ENCODE measurements at regions not wholly inside any gene's neighbourhood (a gene's known extent, or its start where the extent isn't known, plus 50 kb on each side); places are given as distances from the start of the nearest gene placed in this dataset.

DNA sequence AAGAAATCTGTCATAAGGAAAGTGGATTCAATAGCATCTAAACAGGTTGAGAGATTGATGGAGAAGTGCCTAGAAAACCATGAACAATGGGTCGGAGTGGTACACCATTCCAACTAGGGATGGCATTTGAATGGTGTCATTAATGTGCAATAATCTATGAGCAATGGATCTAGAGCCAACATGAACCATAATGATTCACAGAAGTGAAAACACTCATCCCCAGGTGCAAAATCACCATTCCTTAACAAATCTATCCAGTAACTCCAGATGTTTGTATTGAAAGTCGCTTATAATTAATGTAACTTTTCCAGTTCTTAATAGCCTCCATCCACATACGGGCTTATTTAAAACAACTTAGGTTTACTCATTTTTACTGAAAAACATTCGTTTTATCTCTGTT, 201.3 kb upstream of the ADGRL4 start:
- TF ChIP-seq POLR2A (IDR thresholded peaks at IDR 0.05; ENCODE audit: low read depth, low read length) = no peak
- DNase-seq (ENCODE audit: insufficient read length, low spot score) (no peak), FAIRE-seq (no peak)

GRCh38 chr1:79207331-79207730, 200.8 kb upstream of the ADGRL4 start:
- DNase-seq (ENCODE audit: insufficient read length, low spot score) (no peak), FAIRE-seq (no peak)
- TF ChIP-seq POLR2A (IDR thresholded peaks at IDR 0.05; ENCODE audit: low read depth, low read length) = no peak

- FAIRE-seq = peak; percentile 15
- DNase-seq (ENCODE audit: insufficient read length, low spot score) = no peak
- TF ChIP-seq POLR2A (IDR thresholded peaks at IDR 0.05; ENCODE audit: low read depth, low read length) = no peak
These were observed 198.4 kb upstream of the ADGRL4 start for GRCh38 chr1:79204779-79205479.

DNA sequence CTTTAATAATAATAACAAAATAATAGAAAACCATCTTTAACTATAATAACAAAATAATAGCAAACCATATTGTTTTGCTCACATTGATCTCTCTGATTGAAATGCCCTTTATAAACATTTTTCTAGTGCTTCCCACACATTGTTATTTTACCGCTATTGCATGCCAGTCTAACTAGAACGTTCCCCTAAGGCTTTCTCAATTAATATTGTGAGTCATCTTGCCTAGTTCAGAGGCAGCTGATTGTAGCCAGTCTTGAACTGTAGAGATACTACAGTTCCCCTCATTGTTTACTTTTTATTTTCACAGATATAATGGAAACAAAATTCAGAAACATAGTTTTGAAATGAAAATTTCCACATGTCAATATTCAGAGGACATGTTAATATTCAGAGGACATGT, 192.3 kb upstream of the ADGRL4 start:
- DNase-seq (ENCODE audit: insufficient read length, low spot score) = no peak
- FAIRE-seq = peak; percentile 77
- TF ChIP-seq POLR2A (IDR thresholded peaks at IDR 0.05; ENCODE audit: low read depth, low read length) = no peak

DNA sequence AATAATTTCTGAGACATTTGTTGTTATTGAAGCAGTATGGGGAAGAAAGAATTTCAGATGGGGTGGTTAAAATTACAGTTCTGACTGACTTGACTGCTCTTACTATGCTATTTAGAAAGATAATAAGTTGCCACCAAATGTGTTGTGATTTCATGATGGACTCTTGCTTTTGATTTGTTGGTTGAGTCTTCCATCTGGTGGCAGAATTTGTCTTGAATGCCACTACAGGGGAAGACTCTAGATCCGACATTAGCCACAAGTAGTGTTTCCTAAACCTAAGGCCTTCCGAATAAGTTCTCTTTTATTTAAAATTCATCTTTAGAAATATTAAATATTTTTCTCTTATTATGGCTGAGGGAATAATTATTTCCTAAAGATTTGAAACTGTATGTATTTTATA, 190.9 kb upstream of the ADGRL4 start:
- TF ChIP-seq POLR2A (IDR thresholded peaks at IDR 0.05; ENCODE audit: low read depth, low read length) = no peak
- DNase-seq (ENCODE audit: insufficient read length, low spot score) (no peak), FAIRE-seq (no peak)

DNA sequence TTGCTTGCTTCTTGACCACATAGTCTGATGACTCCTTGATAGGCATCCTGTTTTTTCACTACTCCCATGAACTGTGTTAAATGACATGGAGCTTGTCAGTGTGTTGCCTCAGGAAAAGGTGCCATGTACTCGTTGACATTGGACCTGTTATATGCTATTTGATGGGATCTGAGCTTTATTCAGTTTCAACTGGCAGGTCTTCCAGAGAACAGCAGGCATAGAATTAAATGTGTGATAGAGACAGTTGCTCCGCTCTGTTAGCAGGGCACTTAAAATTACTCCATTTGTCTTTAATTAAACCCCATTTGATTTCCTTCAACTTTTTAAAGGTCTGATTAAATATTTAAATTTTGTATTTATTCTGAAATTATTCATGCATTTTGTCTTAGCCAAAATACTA, 189.7 kb upstream of the ADGRL4 start:
- FAIRE-seq (no peak), DNase-seq (ENCODE audit: insufficient read length, low spot score) (no peak)
- no peak for TF ChIP-seq POLR2A (IDR thresholded peaks at IDR 0.05; ENCODE audit: low read depth, low read length)

DNA sequence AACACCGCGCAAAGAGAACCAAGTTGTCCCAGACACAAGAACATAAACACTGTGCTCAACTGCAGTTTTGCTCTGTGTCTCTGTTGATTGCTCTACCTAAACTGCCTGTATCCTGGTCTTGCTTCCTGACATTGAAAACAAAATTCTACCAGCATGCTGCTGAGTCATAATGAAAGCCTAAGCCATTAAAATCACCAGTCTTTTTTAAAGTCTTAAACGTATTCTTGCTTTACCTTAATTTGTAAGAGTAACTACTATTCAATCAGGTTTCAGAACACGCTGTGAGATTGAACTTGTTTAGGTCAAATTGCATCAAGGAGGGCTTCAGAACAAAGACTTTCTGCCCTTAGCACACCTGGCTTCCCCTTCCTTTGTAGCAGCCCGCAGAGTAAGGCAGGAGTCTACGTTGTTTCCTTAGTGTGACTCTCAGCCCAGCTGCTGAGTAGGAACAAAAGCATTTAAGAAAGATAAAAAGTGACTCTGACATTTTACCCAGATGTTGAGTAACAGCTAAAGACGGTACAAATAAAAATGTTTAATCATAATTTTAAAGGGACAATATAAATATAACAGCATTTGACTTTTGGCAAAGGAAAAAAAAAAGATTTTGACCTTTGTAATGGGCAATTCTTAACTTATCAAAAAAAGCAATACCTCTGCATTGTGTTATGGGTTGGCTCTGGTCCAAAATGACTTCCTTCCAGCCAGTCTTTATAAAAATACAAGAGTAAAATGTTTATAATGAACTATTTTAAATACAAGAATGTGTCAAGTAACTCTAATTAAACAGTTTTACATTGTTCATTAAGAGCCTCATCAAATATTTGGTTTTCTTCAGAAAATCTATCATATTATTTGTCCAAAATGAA, 186.9 kb upstream of the ADGRL4 start:
- DNase-seq (ENCODE audit: insufficient read length, low spot score) = no peak
- FAIRE-seq = peak; percentile 94
- no peak for TF ChIP-seq POLR2A (IDR thresholded peaks at IDR 0.05; ENCODE audit: low read depth, low read length)

DNA sequence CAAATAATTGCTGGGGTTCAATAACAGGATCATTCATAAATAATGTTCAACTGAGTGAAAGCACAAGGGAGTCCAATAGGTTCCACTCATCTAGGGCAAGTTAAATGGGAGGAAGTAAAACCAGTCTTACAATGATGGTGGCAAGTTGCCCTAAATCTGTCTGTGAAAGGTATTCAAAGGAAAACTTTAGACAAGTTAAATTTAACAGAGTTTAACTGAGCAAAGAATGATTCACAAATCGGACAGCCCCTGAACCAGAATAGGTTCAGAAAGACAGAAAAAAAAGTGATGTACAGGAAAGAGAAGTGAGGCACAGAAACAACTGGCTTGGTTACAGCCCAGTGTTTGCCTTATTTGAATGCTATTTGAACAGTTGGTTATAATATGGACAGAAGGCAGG, 183.5 kb upstream of the ADGRL4 start:
- DNase-seq (ENCODE audit: insufficient read length, low spot score) = no peak
- no peak for FAIRE-seq

DNA sequence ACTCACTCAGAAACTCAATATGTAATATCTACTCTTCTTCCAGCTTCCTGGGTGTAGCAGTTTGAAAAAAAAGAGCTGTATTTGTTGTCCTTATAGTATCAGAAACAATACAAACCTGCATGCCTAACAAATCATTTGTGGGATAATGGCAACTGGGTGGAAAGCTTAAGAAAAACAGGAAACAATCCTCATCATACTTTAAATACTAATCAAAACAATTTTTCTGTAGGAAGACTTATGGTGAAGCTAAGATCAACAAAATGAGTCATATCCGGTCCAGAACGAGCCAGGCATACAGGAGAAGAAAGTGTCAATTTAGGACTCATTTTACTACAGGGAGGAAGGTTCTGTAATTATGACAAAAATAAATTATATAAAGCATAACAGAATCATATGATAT, 181.8 kb upstream of the ADGRL4 start:
- FAIRE-seq (peak; percentile 83), DNase-seq (ENCODE audit: insufficient read length, low spot score) (no peak)
- TF ChIP-seq POLR2A (IDR thresholded peaks at IDR 0.05; ENCODE audit: low read depth, low read length) = no peak

More for the DNA sequence above, 183.5 kb upstream of the ADGRL4 start:
- TF ChIP-seq POLR2A (IDR thresholded peaks at IDR 0.05; ENCODE audit: low read depth, low read length) = no peak

DNA sequence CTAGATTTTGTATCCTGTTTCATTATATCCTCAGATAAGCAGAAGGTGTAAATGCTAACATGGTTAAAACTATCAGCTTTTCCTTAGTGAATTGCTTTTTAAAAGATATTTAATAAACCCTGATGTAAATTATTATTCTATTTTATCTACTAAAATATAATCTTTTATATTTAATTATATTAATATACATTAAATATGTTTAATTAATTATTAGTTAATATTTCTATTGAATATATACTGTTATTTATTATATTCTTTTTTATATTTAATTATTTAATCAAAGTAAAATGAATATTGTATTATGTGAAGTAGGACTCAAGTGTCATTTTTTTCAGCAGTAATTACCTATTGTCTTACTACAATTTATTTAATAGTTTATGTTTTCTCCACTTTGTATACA, 179.7 kb upstream of the ADGRL4 start:
- FAIRE-seq (no peak), DNase-seq (ENCODE audit: insufficient read length, low spot score) (no peak)
- no peak for TF ChIP-seq POLR2A (IDR thresholded peaks at IDR 0.05; ENCODE audit: low read depth, low read length)

DNA sequence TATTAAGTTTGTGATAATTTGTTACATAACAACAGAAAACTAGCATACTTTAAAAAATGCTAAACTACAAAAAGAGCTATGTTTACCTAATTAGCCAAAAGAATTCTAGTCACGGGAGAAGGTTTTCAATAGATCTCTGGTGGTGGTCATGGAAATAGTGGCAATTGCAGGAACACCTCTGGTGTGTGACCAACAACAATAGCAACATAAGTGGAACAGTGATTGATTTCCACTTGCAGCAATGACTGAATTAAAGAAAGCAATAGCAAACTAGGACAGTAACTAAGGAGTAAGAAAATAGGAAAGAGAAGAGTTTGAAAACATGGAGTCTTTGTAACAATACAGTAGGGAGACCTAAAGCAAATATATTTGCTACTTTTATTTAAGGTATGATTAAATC, 171.3 kb upstream of the ADGRL4 start:
- no peak for TF ChIP-seq POLR2A (IDR thresholded peaks at IDR 0.05; ENCODE audit: low read depth, low read length)
- DNase-seq (ENCODE audit: insufficient read length, low spot score) (no peak), FAIRE-seq (no peak)

DNA sequence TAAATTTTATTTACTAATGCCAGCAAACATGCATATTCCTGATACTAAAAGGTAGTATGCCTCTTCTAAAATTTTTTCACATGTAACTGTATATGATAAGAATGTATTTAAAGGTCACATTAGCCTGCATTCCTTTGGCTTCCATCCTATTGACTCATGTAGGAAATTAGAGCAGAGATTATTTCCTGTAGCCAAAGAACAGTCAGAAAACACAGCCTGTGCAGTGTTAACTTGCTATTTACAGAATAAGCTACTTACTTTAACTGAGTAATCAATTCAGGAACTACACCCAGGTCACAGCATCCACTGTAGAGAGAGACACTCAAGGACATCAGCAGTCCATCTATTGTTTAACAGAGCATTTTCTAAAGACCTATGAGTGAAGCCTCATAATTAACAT, 154.5 kb upstream of the ADGRL4 start:
- FAIRE-seq = peak; percentile 88
- TF ChIP-seq POLR2A (IDR thresholded peaks at IDR 0.05; ENCODE audit: low read depth, low read length) = no peak
- DNase-seq (ENCODE audit: insufficient read length, low spot score) = no peak

DNA sequence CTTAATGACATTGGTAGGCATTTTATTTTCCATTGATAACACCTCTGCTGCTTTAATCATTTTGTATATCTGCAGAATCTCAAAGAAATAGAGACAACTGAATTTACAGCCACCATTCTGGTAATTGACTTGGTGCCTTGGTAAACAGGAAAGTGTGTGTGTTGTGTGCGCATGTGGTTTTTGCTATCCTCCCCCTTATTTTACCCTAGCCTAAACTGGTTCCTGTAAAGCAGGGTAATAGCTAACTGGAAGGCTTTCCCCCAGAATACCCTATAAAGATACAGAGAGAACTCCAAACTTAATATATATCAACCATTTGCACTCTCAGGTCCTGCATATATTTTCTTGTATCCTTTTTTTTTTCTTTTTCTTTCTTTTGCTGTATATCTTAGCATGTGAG, 149.5 kb upstream of the ADGRL4 start:
- FAIRE-seq = no peak

DNA sequence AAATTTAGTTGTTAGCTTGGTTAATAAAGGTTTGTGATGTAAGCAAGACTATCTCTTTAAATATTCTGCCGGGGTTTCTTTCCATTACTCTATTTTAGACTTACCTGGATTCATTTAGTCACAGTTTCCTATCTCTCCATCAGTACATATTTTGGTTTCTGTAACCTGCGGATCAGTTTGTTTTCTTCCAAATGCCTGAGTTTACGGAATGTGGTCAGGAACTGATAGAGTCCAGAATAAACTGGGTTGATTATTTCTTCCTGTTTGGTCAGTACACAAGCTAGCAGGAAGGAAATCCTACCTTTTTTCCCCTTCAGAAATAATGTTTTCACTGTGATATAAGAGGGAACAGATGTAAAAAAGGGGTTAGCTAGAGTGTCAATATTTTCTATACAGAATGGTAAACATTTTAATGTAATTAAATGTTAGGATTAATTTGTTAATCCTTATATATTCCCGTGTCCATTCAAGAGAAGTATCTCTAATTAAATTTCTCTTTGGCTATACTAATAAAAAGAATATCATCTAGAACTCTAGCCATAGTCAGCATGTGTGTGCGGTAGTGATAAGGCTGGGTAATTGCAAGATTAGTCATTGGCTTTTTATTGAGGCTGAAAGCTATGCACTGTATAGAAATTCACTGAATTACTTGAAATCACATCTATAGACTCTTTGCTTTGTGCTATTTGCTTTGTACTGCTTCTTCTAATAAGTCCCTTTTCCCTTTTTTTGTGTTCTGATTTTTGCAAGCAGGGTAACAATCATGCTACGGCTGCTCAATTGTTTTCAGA, 144.7 kb upstream of the ADGRL4 start:
- FAIRE-seq (no peak), DNase-seq (ENCODE audit: insufficient read length, low spot score) (no peak)
- no peak for TF ChIP-seq POLR2A (IDR thresholded peaks at IDR 0.05; ENCODE audit: low read depth, low read length)

More for the DNA sequence above, 149.5 kb upstream of the ADGRL4 start:
- DNase-seq (ENCODE audit: insufficient read length, low spot score) = no peak
- no peak for TF ChIP-seq POLR2A (IDR thresholded peaks at IDR 0.05; ENCODE audit: low read depth, low read length)
